ENCODE measurements at regions not wholly inside any gene's neighbourhood (a gene's known extent, or its start where the extent isn't known, plus 50 kb on each side); places are given as distances from the start of the nearest gene placed in this dataset.

DNA sequence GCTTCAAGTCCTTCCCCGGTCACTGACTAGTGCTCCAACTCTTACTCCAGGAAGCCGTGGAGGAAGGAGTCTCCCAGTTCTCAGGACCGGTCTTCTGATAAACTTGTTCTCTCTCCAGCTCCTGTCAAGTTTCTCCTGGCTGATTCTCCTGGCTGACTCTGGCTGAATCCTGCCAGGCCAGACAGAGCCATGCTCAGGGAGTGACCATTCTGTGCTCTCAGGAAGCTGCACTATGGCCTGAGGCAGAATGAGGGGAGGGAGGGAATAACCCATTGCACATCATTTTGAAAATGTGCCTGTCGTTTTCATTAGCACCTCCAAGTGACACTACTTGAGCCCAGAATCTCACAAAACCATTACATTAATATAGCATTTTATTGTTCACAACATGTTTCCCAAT is 80.8 kb downstream of the IFNG start:
- Histone ChIP-seq H3K23ac (ENCODE audit: low read length) (peak overlapping the region; percentile 52), H3K27me3 (ENCODE audit: insufficient read depth, low read length, poor library complexity) (no peaks in the 10 kb centered on the region), H2AK5ac (ENCODE audit: low read length) (no peak overlapping the region), H3K56ac (ENCODE audit: low read length) (no peak overlapping the region), H3K36me3 (ENCODE audit: control insufficient read depth, insufficient read depth, low read length) (no peaks in the 10 kb centered on the region), H3K79me2 (ENCODE audit: control insufficient read depth, insufficient read depth, low read length) (no peaks in the 10 kb centered on the region), H3K18ac (ENCODE audit: low read length) (peak overlapping the region; percentile 1), H4K5ac (ENCODE audit: low read length) (no peak overlapping the region), H2BK120ac (ENCODE audit: low read depth, low read length) (no peak overlapping the region), H3K27ac (ENCODE audit: low read depth, low read length) (no peak overlapping the region), H3K4me1 (ENCODE audit: control insufficient read depth, low read depth, low read length) (peaks cover 7% of the 10 kb centered on the region), H3K4me2 (ENCODE audit: low read length) (no peak overlapping the region), H3K4ac (ENCODE audit: low read depth, low read length) (no peak overlapping the region), H2BK15ac (replicated peaks; ENCODE audit: low read depth) (no peak overlapping the region), H2BK5ac (ENCODE audit: low read length) (peak overlapping the region; percentile 6), H3K9ac (ENCODE audit: low read length) (no peak overlapping the region), H3K79me1 (ENCODE audit: low read length) (no peaks in the 10 kb centered on the region), H3K4me3 (ENCODE audit: low read length) (no peak overlapping the region), H4K8ac (ENCODE audit: low read depth, low read length) (no peak overlapping the region)
- DNase-seq, result peak; percentile 21
- no CpG with 5 or more reads among the region's 4 CpGs for WGBS (ENCODE audit: extremely low coverage, insufficient coverage, low lambda C conversion rate)

DNA sequence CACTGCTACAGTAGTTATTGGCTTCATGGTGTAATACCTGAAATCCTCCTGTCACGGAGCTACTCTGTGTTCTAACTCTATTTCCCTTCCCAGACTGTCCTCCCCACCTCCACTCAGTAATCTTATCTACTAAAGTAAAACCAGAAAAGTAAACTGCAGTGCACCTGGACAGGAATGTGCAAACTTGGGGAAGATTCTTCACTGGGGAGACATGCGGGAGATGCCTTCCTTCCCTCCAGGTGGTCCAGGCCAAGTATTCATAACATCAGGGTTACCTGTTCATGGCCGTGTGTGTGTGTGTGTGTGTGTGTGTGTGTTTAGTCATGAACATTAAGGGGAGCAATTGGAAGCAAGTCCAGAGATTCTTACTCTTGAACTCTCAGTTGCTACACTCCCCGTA is 84.1 kb downstream of the IFNG start:
- no peak overlapping the region for H3K18ac ChIP-seq (ENCODE audit: low read length)
- H3K27ac ChIP-seq (ENCODE audit: low read depth, low read length), result no peak overlapping the region
- no peak overlapping the region for H3K4me2 ChIP-seq (ENCODE audit: low read length)
- no peak overlapping the region for H3K56ac ChIP-seq (ENCODE audit: low read length)
- H3K79me1 ChIP-seq (ENCODE audit: low read length), result no peaks in the 10 kb centered on the region
- no peak overlapping the region for H2BK15ac ChIP-seq (replicated peaks; ENCODE audit: low read depth)
- no peaks in the 10 kb centered on the region for H3K79me2 ChIP-seq (ENCODE audit: control insufficient read depth, insufficient read depth, low read length)
- H2BK5ac ChIP-seq (ENCODE audit: low read length), result no peak overlapping the region
- peaks cover 4% of the 10 kb centered on the region for H3K4me1 ChIP-seq (ENCODE audit: control insufficient read depth, low read depth, low read length)
- H3K27me3 ChIP-seq (ENCODE audit: insufficient read depth, low read length, poor library complexity), result no peaks in the 10 kb centered on the region
- H3K4me3 ChIP-seq (ENCODE audit: low read length), result no peak overlapping the region
- H4K5ac ChIP-seq (ENCODE audit: low read length), result no peak overlapping the region
- WGBS (ENCODE audit: extremely low coverage, insufficient coverage, low lambda C conversion rate), result no CpG with 5 or more reads among the region's 4 CpGs
- no peak overlapping the region for H2AK5ac ChIP-seq (ENCODE audit: low read length)
- no peak overlapping the region for H3K23ac ChIP-seq (ENCODE audit: low read length)
- H3K4ac ChIP-seq (ENCODE audit: low read depth, low read length), result no peak overlapping the region
- H3K9ac ChIP-seq (ENCODE audit: low read length), result no peak overlapping the region
- H3K36me3 ChIP-seq (ENCODE audit: control insufficient read depth, insufficient read depth, low read length), result no peaks in the 10 kb centered on the region
- H2BK120ac ChIP-seq (ENCODE audit: low read depth, low read length), result no peak overlapping the region
- no peak for DNase-seq
- H4K8ac ChIP-seq (ENCODE audit: low read depth, low read length), result no peak overlapping the region

DNA sequence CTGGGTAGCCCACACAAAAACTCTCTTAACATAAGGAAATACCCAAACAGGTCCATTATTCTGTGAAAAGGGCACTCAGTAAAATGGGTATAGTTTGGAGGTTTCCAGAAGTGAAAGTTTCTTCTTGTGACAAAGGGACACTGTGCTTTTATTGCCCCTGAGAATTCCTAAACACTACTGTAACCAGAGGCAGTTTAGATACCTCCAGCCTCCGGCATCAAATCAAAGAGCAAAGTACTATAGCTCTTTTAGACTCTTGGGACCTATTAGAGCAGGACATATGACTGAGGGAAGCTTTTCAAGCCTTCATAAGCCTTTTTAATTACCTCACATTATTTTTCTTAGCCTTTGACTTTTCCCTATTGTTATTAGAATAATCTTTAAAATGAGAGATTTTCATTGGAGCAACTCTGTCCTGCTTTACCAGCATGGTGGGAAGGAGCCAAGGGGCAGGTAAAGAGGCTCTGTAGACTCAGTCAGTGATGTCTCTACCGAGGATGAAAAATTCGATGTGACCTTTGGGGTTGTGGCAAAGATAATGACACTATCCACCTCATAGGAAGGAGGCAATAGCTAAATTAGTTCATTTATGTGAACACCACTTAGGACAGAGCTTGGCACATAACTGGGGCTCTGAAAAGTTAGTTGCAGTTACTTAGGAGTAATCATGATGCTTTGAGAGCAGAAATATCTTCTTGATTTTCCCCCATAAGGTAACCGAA is 85.1 kb downstream of the IFNG start:
- no peaks in the 10 kb centered on the region for H3K36me3 ChIP-seq (ENCODE audit: control insufficient read depth, insufficient read depth, low read length)
- no peak overlapping the region for H4K5ac ChIP-seq (ENCODE audit: low read length)
- no peak overlapping the region for H2AK5ac ChIP-seq (ENCODE audit: low read length)
- H3K79me1 ChIP-seq (ENCODE audit: low read length), result no peaks in the 10 kb centered on the region
- no peak overlapping the region for H3K4me2 ChIP-seq (ENCODE audit: low read length)
- H3K4ac ChIP-seq (ENCODE audit: low read depth, low read length), result no peak overlapping the region
- no peak overlapping the region for H3K4me3 ChIP-seq (ENCODE audit: low read length)
- H3K79me2 ChIP-seq (ENCODE audit: control insufficient read depth, insufficient read depth, low read length), result no peaks in the 10 kb centered on the region
- H3K4me1 ChIP-seq (ENCODE audit: control insufficient read depth, low read depth, low read length), result no peaks in the 10 kb centered on the region
- no peak overlapping the region for H3K18ac ChIP-seq (ENCODE audit: low read length)
- H3K23ac ChIP-seq (ENCODE audit: low read length), result no peak overlapping the region
- no peak overlapping the region for H2BK5ac ChIP-seq (ENCODE audit: low read length)
- H3K27me3 ChIP-seq (ENCODE audit: insufficient read depth, low read length, poor library complexity), result no peaks in the 10 kb centered on the region
- H4K8ac ChIP-seq (ENCODE audit: low read depth, low read length), result no peak overlapping the region
- no peak overlapping the region for H2BK15ac ChIP-seq (replicated peaks; ENCODE audit: low read depth)
- no peak overlapping the region for H3K27ac ChIP-seq (ENCODE audit: low read depth, low read length)
- no CpG with 5 or more reads among the region's 4 CpGs for WGBS (ENCODE audit: extremely low coverage, insufficient coverage, low lambda C conversion rate)
- H3K56ac ChIP-seq (ENCODE audit: low read length), result no peak overlapping the region
- no peak overlapping the region for H2BK120ac ChIP-seq (ENCODE audit: low read depth, low read length)
- H3K9ac ChIP-seq (ENCODE audit: low read length), result no peak overlapping the region
- DNase-seq, result no peak

DNA sequence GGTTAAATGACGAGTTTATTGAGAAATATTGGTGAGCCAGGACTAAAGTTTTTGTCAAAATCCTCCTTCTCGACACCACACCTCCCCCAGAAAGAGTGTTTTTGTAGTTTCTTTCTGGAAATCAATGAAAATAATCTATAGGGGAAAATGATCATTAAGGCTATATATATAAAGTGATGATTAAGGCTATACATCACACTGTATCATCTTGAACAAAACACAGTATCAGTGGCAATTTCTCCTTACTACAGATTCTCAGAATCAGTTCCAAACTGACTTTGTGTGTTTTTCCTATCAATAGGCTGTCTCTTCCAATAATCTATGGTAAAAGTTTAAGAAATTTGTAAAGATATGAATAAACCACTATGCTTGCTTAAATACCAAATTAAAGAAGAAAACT is 81.7 kb downstream of the IFNG-AS1 start:
- Histone ChIP-seq H2BK5ac (ENCODE audit: low read length) (no peak overlapping the region), H3K4me1 (ENCODE audit: control insufficient read depth, low read depth, low read length) (no peaks in the 10 kb centered on the region), H3K23ac (ENCODE audit: low read length) (no peak overlapping the region), H2AK5ac (ENCODE audit: low read length) (no peak overlapping the region), H2BK120ac (ENCODE audit: low read depth, low read length) (no peak overlapping the region), H3K79me1 (ENCODE audit: low read length) (no peaks in the 10 kb centered on the region), H3K4ac (ENCODE audit: low read depth, low read length) (no peak overlapping the region), H3K9ac (ENCODE audit: low read length) (no peak overlapping the region), H3K36me3 (ENCODE audit: control insufficient read depth, insufficient read depth, low read length) (no peaks in the 10 kb centered on the region), H3K18ac (ENCODE audit: low read length) (no peak overlapping the region), H3K4me3 (ENCODE audit: low read length) (no peak overlapping the region), H3K56ac (ENCODE audit: low read length) (no peak overlapping the region), H4K5ac (ENCODE audit: low read length) (no peak overlapping the region), H3K79me2 (ENCODE audit: control insufficient read depth, insufficient read depth, low read length) (no peaks in the 10 kb centered on the region), H3K4me2 (ENCODE audit: low read length) (no peak overlapping the region), H3K27me3 (ENCODE audit: insufficient read depth, low read length, poor library complexity) (no peaks in the 10 kb centered on the region), H2BK15ac (replicated peaks; ENCODE audit: low read depth) (no peak overlapping the region), H3K27ac (ENCODE audit: low read depth, low read length) (no peak overlapping the region), H4K8ac (ENCODE audit: low read depth, low read length) (no peak overlapping the region)
- DNase-seq, result no peak
- no CpG with 5 or more reads among the region's 2 CpGs for WGBS (ENCODE audit: extremely low coverage, insufficient coverage, low lambda C conversion rate)
